GM12872 (cell line): ENCODE measurements at regions not wholly inside any gene's neighbourhood (a gene's known extent, or its start where the extent isn't known, plus 50 kb on each side); places are given as distances from the start of the nearest gene placed in this dataset.

Experiments used
- CTCF ChIP-seq: IDR thresholded peaks from 3 replicates; pipeline ENCODE4 v1.5.1; 2011; ENCODE audit warnings: low read depth, mild to moderate bottlenecking, low read length, moderate library complexity; ENCODE audit not compliant: insufficient read depth

GRCh38 chr2:144771348-144771747 is 251.4 kb upstream of the ZEB2 start:
- no peak for TF ChIP-seq CTCF

- TF ChIP-seq CTCF: no peak
Observed at GRCh38 chr2:144770616-144771230, 250.8 kb upstream of the ZEB2 start.

DNA sequence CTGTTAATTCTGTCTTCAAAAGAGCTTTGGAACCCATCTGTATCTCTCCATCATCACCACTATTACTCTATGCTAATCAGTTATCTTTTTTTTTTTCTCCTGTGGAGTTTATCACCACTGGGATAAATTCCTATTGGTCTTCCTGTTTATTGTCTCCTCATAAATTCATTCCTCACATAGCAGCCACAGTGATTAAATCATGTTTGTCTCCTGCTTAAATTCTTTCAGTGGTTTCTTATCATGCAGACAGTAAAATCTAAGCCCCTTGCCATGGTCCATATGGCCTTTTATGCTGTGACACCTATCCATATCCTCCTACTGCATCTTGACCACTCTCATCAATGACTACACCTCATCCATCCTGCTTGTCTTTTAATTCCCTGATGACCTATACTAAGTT is 239.8 kb upstream of the ZEB2 start:
- no peak for TF ChIP-seq CTCF

GRCh38 chr2:144753416-144753815 is 233.5 kb upstream of the ZEB2 start:
- no peak for TF ChIP-seq CTCF

GRCh38 chr2:144751142-144751905 is 231.4 kb upstream of the ZEB2 start:
- TF ChIP-seq CTCF: no peak

DNA sequence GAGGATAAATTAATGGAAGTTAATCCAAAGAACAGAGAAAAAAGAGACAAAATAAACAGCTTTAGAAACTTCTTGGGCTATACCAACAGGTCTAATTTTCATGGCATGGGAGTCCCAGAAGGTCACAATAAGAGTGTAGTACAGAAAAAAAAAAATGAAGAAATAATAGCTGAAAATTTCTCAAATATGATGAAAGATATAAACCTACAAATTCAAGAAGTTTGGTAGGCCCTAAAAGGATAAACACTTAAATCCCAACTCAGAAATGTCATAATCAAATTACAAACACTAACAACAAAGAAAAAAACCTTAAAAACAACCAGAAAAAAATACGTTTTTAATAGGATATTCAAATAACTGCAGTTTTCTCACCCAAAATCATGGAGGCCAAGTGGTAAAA is 229.3 kb upstream of the ZEB2 start:
- TF ChIP-seq CTCF: no peak

DNA sequence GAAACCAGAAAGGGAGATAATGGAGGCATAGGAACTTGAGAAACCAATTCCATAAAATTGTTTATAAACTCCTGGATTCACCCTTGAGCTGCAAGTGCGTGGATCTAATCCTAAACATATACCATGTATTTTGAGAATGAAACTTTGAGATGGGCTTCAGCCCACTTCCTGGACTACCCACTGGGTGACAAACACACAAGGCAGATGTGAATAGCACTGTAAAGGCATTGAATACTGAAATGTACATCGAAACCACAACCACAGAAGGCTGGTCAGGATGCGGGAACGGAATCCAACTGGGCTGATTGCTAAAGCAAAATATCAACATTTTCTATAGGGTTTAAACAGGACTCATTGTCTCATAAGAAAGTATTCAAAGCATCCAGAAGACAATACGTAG is 228.5 kb upstream of the ZEB2 start:
- no peak for TF ChIP-seq CTCF
